GM12878 (cell line): ENCODE measurements at regions not wholly inside any gene's neighbourhood (a gene's known extent, or its start where the extent isn't known, plus 50 kb on each side); places are given as distances from the start of the nearest gene placed in this dataset.

Experiments used
- ATAC-seq: fragments of 200-7000 bp; cut with Tn5 transposase; 3 replicates; pipeline ENCODE4 v1.9.1; 2020; ENCODE audit warnings: mild to moderate bottlenecking, moderate library complexity
- BruUV-seq: library from RNA; stranded (reverse); fragments of 400-500 nt; replicated peaks from 2 replicates; lab custom pipeline; 2021; lab: Mats Ljungman, UMichigan
- CTCF ChIA-PET: fragments of 300-600 bp; sonication (Branson Sonifier 250); formaldehyde crosslinking; extraction: SDS; loops from one replicate; lab custom pipeline; 2021; ENCODE audit warnings: inconsistent platforms; lab: Yijun Ruan, JAX
- POLR2A ChIA-PET: fragments of 350-600 bp; formaldehyde crosslinking; extraction: SDS; loops from one replicate; lab custom pipeline; 2021; ENCODE audit warnings: inconsistent platforms; lab: Charles Lee
- RAD21 ChIA-PET: fragments of 300-600 bp; sonication (Branson Sonifier 250); formaldehyde crosslinking; loops from one replicate; lab custom pipeline; 2023; ENCODE audit warnings: antibody characterized with exemption; ENCODE audit not compliant: unreplicated experiment; lab: Charles Lee
- SMC1A ChIA-PET: fragments of 300-600 bp; sonication (Branson Sonifier 250); formaldehyde crosslinking; loops from one replicate; lab custom pipeline; 2023; ENCODE audit not compliant: unreplicated experiment, uncharacterized antibody; lab: Charles Lee
- DNase-seq: peaks from one replicate; pipeline ENCODE4 v3.0.0-alpha.2; 2011; ENCODE audit warnings: low read depth, low spot score
- FAIRE-seq: peaks from 3 replicates; lab custom pipeline; 2011; peaks lifted over from hg19 to GRCh38; lab: Jason Lieb, UNC
- H2AFZ ChIP-seq: 2 replicates; pipeline ENCODE4 v1.6.0; 2011; ENCODE audit warnings: low read depth, low read length, control low read depth; ENCODE audit not compliant: control insufficient read depth
- H3K27ac ChIP-seq: 2 replicates; pipeline ENCODE4 v1.5.1; 2011; ENCODE audit warnings: control low read depth; ENCODE audit not compliant: control insufficient read depth, insufficient read depth
- H3K27me3 ChIP-seq, 2 experiments: replicated peaks in 1 of 2; 2 replicates each; pipeline versions ENCODE4 v1.6.0 to v1.6.1; 2011; ENCODE audit warnings: low read length in 1 of 2; ENCODE audit not compliant: control insufficient read depth in 2 of 2, insufficient read depth in 2 of 2
- H3K36me3 ChIP-seq, 2 experiments: 2 replicates each; pipeline ENCODE4 v1.5.1; 2011; ENCODE audit warnings: low read length in 1 of 2; ENCODE audit not compliant: control insufficient read depth in 2 of 2, insufficient read depth in 2 of 2
- H3K4me1 ChIP-seq: 2 replicates; pipeline ENCODE4 v1.6.1; 2011; ENCODE audit warnings: mild to moderate bottlenecking, low read length, moderate library complexity, mixed read lengths; ENCODE audit not compliant: control insufficient read depth, insufficient read depth
- H3K4me2 ChIP-seq: 2 replicates; pipeline ENCODE4 v1.6.0; 2011; ENCODE audit warnings: control low read depth; ENCODE audit not compliant: control insufficient read depth, insufficient read depth
- H3K4me3 ChIP-seq: fragments of 200-600 bp; sonication (generic); 2 replicates; pipeline ENCODE4 v1.5.1; 2016
- H3K79me2 ChIP-seq: 2 replicates; pipeline ENCODE4 v1.6.0; 2011; ENCODE audit warnings: low read length; ENCODE audit not compliant: control insufficient read depth, insufficient read depth
- H3K9ac ChIP-seq: 2 replicates; pipeline ENCODE4 v1.8.0; 2011; ENCODE audit warnings: low read length, control low read depth, mixed read lengths; ENCODE audit not compliant: control insufficient read depth, insufficient read depth
- H3K9me3 ChIP-seq: replicated peaks from 3 replicates; pipeline ENCODE4 v1.5.1; 2011; ENCODE audit warnings: mild to moderate bottlenecking, low read length; ENCODE audit not compliant: control insufficient read depth, insufficient read depth
- H4K20me1 ChIP-seq: 2 replicates; pipeline ENCODE4 v1.6.0; 2011; ENCODE audit not compliant: control insufficient read depth, insufficient read depth
- EGR1 ChIP-seq, 2 experiments: IDR thresholded peaks; 1 replicate in 1 of 2; 2 replicates in 1 of 2; pipeline ENCODE4 v1.6.1; 2011 to 2012; ENCODE audit warnings: low read depth in 2 of 2, low read length in 2 of 2, borderline replicate concordance in 1 of 2, mild to moderate bottlenecking in 1 of 2, moderate library complexity in 1 of 2
- GABPA ChIP-seq: IDR thresholded peaks from 2 replicates; pipeline ENCODE4 v1.6.1; 2014; ENCODE audit warnings: antibody characterized with exemption, low read depth, mild to moderate bottlenecking, inconsistent platforms
- HDGF ChIP-seq: fragments of 450-650 bp; IDR thresholded peaks from 2 replicates; pipeline ENCODE4 v1.6.1; 2016; ENCODE audit warnings: antibody characterized with exemption
- IRF5 ChIP-seq: fragments of 450-650 bp; IDR thresholded peaks from 2 replicates; pipeline ENCODE4 v1.6.1; 2017; ENCODE audit warnings: borderline replicate concordance
- JUNB ChIP-seq: IDR thresholded peaks from 2 replicates; pipeline ENCODE4 v1.6.1; 2016; ENCODE audit warnings: antibody characterized with exemption, mild to moderate bottlenecking
- JUND ChIP-seq: IDR thresholded peaks from 2 replicates; pipeline ENCODE4 v1.6.1; 2012; ENCODE audit warnings: low read depth, mild to moderate bottlenecking, low read length, improper control_type of control experiment, moderate library complexity
- MLLT1 ChIP-seq: fragments of 450-650 bp; IDR thresholded peaks from 2 replicates; pipeline ENCODE4 v1.6.1; 2016; ENCODE audit warnings: mild to moderate bottlenecking
- NFIC ChIP-seq: IDR thresholded peaks from 2 replicates; pipeline ENCODE4 v1.6.1; 2012; ENCODE audit warnings: low read depth, mild to moderate bottlenecking, inconsistent platforms, low read length, moderate library complexity
- NR2C1 ChIP-seq: fragments of 450-650 bp; IDR thresholded peaks from 2 replicates; pipeline ENCODE4 v1.6.1; 2017; ENCODE audit warnings: antibody characterized with exemption, mild to moderate bottlenecking, moderate library complexity
- NRF1 ChIP-seq: conservative IDR thresholded peaks from 2 replicates; pipeline ENCODE4 v1.6.1; 2011; ENCODE audit warnings: mild to moderate bottlenecking, low read depth, low read length, improper control_type of control experiment
- POU2F2 ChIP-seq: IDR thresholded peaks from 3 replicates; pipeline ENCODE4 v1.6.1; 2011; ENCODE audit warnings: low read depth, mild to moderate bottlenecking, low read length, borderline replicate concordance
- RB1 ChIP-seq: fragments of 450-650 bp; formaldehyde crosslinking; IDR thresholded peaks from 2 replicates; pipeline ENCODE4 v1.6.1; 2017; ENCODE audit warnings: mild to moderate bottlenecking, borderline replicate concordance
- SIX5 ChIP-seq: IDR thresholded peaks from 2 replicates; pipeline ENCODE4 v1.6.1; 2011; ENCODE audit warnings: mild to moderate bottlenecking, low read depth, low read length, moderate library complexity; ENCODE audit not compliant: severe bottlenecking
- SPI1 ChIP-seq: IDR thresholded peaks from 2 replicates; pipeline ENCODE4 v1.6.1; 2011; ENCODE audit warnings: low read depth, mild to moderate bottlenecking, low read length, moderate library complexity, borderline replicate concordance; ENCODE audit not compliant: insufficient read depth
- TAF1 ChIP-seq: IDR thresholded peaks from 2 replicates; pipeline ENCODE4 v1.6.1; 2011; ENCODE audit warnings: mild to moderate bottlenecking, low read depth, low read length, borderline replicate concordance
- TARDBP ChIP-seq: IDR thresholded peaks from 2 replicates; pipeline ENCODE4 v1.6.1; 2016; ENCODE audit warnings: borderline replicate concordance
- USF1 ChIP-seq: IDR thresholded peaks from 2 replicates; pipeline ENCODE4 v1.6.1; 2011; ENCODE audit warnings: borderline replicate concordance, low read depth, mild to moderate bottlenecking, moderate library complexity, mixed read lengths, low read length; ENCODE audit not compliant: insufficient read depth; ENCODE audit errors: extremely low read length
- USF2 ChIP-seq: IDR thresholded peaks from 2 replicates; pipeline ENCODE4 v1.6.1; 2011; ENCODE audit warnings: low read depth, low read length, improper control_type of control experiment, borderline replicate concordance
- ZBED1 ChIP-seq: IDR thresholded peaks from 2 replicates; pipeline ENCODE4 v1.6.1; 2016; ENCODE audit warnings: borderline replicate concordance
- in situ Hi-C: fragments of 300-500 bp; cut with MboI; formaldehyde crosslinking; loops from 9 replicates; pipeline ENCODE4 v1.14.3; 2018; ENCODE audit warnings: mixed read lengths
- intact Hi-C: fragments of 100-400 bp; cut with micrococcal nuclease; formaldehyde crosslinking; loops from one replicate; pipeline ENCODE4 v1.14.2; 2022; ENCODE audit not compliant: unreplicated experiment

- no peak for TF ChIP-seq USF1
- no peak for TF ChIP-seq SPI1
- no peak for TF ChIP-seq SIX5
- no peak for TF ChIP-seq EGR1 (IDR thresholded peaks at IDR 0.05; ENCODE audit: borderline replicate concordance in 1 of 2, low read depth in 2 of 2, low read length in 2 of 2)
- TF ChIP-seq POU2F2 = no peak
- no peak for TF ChIP-seq NR2C1
- TF ChIP-seq TARDBP = no peak
- TF ChIP-seq TAF1 = no peak
Measured at GRCh38 chr6:40074306-40075055, 140.2 kb upstream of the MOCS1 start (continued).

- FAIRE-seq = no peak
- no peak overlapping the region for H3K4me3 ChIP-seq
- in situ Hi-C loops = no loop called here
- BruUV-seq = no TSS peak
- no peaks in the 10 kb centered on the region for H3K9me3 ChIP-seq
- no peak overlapping the region for H3K27ac ChIP-seq
- CTCF ChIA-PET = no interaction called here
- no peaks in the 10 kb centered on the region for H3K4me1 ChIP-seq
- H4K20me1 ChIP-seq = no peaks in the 10 kb centered on the region
- H3K27me3 ChIP-seq = no peaks in the 10 kb centered on the region
- intact Hi-C loops = no loop called here
- no peak for DNase-seq
- H3K9ac ChIP-seq = no peak overlapping the region
- RAD21 ChIA-PET = no interaction called here
- SMC1A ChIA-PET = interaction anchor here (1.0 to 1.6 kb wide), 2 partner anchors 9 to 59 kb away, joined by 3 to 4 read pairs; no protein-coding TSS in a partner anchor
- no peak overlapping the region for H2AFZ ChIP-seq
- no peaks in the 10 kb centered on the region for H3K79me2 ChIP-seq
- POLR2A ChIA-PET = no interaction called here
- no peak for ATAC-seq
- TF ChIP-seq GABPA (no peak), ZBED1 (no peak), MLLT1 (no peak), NRF1 (no peak), IRF5 (no peak), RB1 (no peak), JUNB (no peak), JUND (no peak), NFIC (no peak), HDGF (no peak), USF2 (no peak)
- TF ChIP-seq, all 136 proteins: peak for 0
- Histone ChIP-seq H3K36me3 (no peaks in the 10 kb centered on the region), H3K4me2 (no peak overlapping the region)
Measured at GRCh38 chr6:40066372-40066771, 132.1 kb upstream of the MOCS1 start.
